HG02623 (cell line): ENCODE measurements at regions not wholly inside any gene's neighbourhood (a gene's known extent, or its start where the extent isn't known, plus 50 kb on each side); places are given as distances from the start of the nearest gene placed in this dataset.

Experiments
- ATAC-seq: cut with Tn5 transposase; IDR thresholded peaks from one replicate; pipeline ENCODE4 v1.9.1; 2021; ENCODE audit warnings: moderate library complexity; ENCODE audit not compliant: unreplicated experiment

GRCh38 chr1:110816945-110817344 lies 56.0 kb upstream of the CD53 start:
- ATAC-seq, result no peak

- no peak for ATAC-seq
Observed at GRCh38 chr1:110811529-110811928, 61.4 kb upstream of the CD53 start.

GRCh38 chr1:110800079-110800478 lies 72.9 kb upstream of the CD53 start:
- ATAC-seq, result no peak

- no peak for ATAC-seq
Observed at GRCh38 chr1:110798691-110799256, 74.2 kb upstream of the CD53 start.

- ATAC-seq, result no peak
Observed at GRCh38 chr1:110788673-110789072, 84.3 kb upstream of the CD53 start.

- peak; percentile 72 for ATAC-seq
Observed at GRCh38 chr1:110787328-110788071, 85.4 kb upstream of the CD53 start.

GRCh38 chr1:110786802-110787327 lies 86.1 kb upstream of the CD53 start:
- no peak for ATAC-seq

- ATAC-seq, result no peak
Observed at GRCh38 chr1:110785612-110786011, 87.3 kb upstream of the CD53 start.

- ATAC-seq, result no peak
Observed at GRCh38 chr1:110785055-110785454, 87.9 kb upstream of the CD53 start.

- no peak for ATAC-seq
Observed at GRCh38 chr1:110783292-110783918, 89.5 kb upstream of the CD53 start.

GRCh38 chr1:110781525-110781924 lies 91.4 kb upstream of the CD53 start:
- no peak for ATAC-seq

GRCh38 chr1:110780600-110781484 lies 92.1 kb upstream of the CD53 start:
- ATAC-seq, result no peak

- ATAC-seq, result no peak
Observed at GRCh38 chr1:110779636-110780035, 93.3 kb upstream of the CD53 start.

GRCh38 chr1:110778821-110779220 lies 94.1 kb upstream of the CD53 start:
- ATAC-seq, result no peak

GRCh38 chr1:110777228-110777627 lies 95.7 kb upstream of the CD53 start:
- no peak for ATAC-seq

- ATAC-seq, result no peak
Observed at GRCh38 chr1:110774398-110774797, 98.5 kb upstream of the CD53 start.

- no peak for ATAC-seq
Observed at GRCh38 chr1:110773813-110774212, 99.1 kb upstream of the KCNA3 start.

GRCh38 chr1:110771245-110772022 lies 96.7 kb upstream of the KCNA3 start:
- no peak for ATAC-seq

- ATAC-seq, result no peak
Observed at GRCh38 chr1:110770832-110771231, 96.1 kb upstream of the KCNA3 start.

GRCh38 chr1:110768605-110769004 lies 93.9 kb upstream of the KCNA3 start:
- no peak for ATAC-seq

GRCh38 chr1:110766336-110766647 lies 91.6 kb upstream of the KCNA3 start:
- no peak for ATAC-seq
